Esophagus squamous epithelium (tissue), 5 donors: ENCODE measurements at regions not wholly inside any gene's neighbourhood (a gene's known extent, or its start where the extent isn't known, plus 50 kb on each side); places are given as distances from the start of the nearest gene placed in this dataset.

Source experiments
- DNase-seq: peaks from one replicate; lab custom pipeline; 2025; lab: John Stamatoyannopoulos, UW
- H3K27ac ChIP-seq, 4 donors: fragments of 200-600 bp; sonication (generic); one replicate each; pipeline ENCODE4 v1.5.1; 2016 to 2019; ENCODE audit warnings: mild to moderate bottlenecking in 1 of 4
- H3K27me3 ChIP-seq, 4 donors: fragments of 200-600 bp; sonication (generic); 1 replicate in 3 of 4; 2 replicates in 1 of 4; pipeline versions ENCODE4 v1.5.1 to v1.6.0; 2017 to 2021; ENCODE audit warnings: antibody characterized with exemption in 1 of 4
- H3K36me3 ChIP-seq, 3 donors: fragments of 200-600 bp; sonication (generic); one replicate each; pipeline ENCODE4 v1.5.1; 2016 to 2019
- H3K4me1 ChIP-seq, 3 donors: fragments of 200-600 bp; sonication (generic); one replicate each; pipeline ENCODE4 v1.5.1; 2017 to 2019
- H3K4me3 ChIP-seq, 4 donors: fragments of 200-600 bp; sonication (generic); 1 replicate in 3 of 4; 2 replicates in 1 of 4; pipeline ENCODE4 v1.5.1; 2016 to 2019; ENCODE audit warnings: mild to moderate bottlenecking in 2 of 4, moderate library complexity in 1 of 4
- H3K9me3 ChIP-seq, 3 donors: fragments of 200-600 bp; sonication (generic); one replicate each; pipeline ENCODE4 v1.5.1; 2016 to 2019
- CTCF ChIP-seq, 6 experiments: fragments of 450-650 bp in 4 of 6; fragments of 200-600 bp in 2 of 6; sonication (generic) in 2 of 6; IDR thresholded peaks; one replicate each; pipeline ENCODE4 v1.5.1; 2016 to 2019; ENCODE audit warnings: antibody characterized with exemption in 6 of 6, mild to moderate bottlenecking in 4 of 6, moderate library complexity in 4 of 6
- POLR2A ChIP-seq, 4 donors: fragments of 450-650 bp; IDR thresholded peaks; one replicate each; pipeline ENCODE4 v1.6.1; 2017; ENCODE audit warnings: antibody characterized with exemption in 4 of 4, mild to moderate bottlenecking in 4 of 4, moderate library complexity in 3 of 4
- WGBS, 2 donors: methylation state at CpG; one replicate each; pipeline ENCODE4 v1.1.5; 2018; 5-methylcytosine and 5-hydroxymethylcytosine counted together
- intact Hi-C: fragments of 100-400 bp; cut with DNase I; formaldehyde crosslinking; loops from one replicate; pipeline ENCODE4 v1.15.0; 2022
- donor health status: DM: yes; HTN: yes; CAD: no.

DNA sequence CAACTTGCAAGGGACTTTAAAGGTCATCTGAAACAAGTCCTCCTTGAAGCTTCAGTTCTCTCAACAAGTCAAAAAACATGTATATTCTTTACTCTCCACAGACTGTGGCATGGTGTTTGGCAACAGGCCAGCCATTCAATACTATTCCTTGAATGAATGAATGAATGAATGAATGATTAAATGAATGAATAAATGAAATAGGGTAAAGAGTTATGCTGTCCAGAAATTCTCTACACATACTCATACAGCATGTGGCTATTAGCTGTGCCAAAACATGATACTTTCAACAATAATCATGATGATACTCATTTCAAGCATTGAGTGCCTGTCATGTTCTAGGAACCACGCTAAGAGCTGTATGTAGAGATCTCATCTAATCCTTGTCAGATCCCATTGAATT is 356.1 kb downstream of the BARHL2 start:
- Histone ChIP-seq H3K4me3 (no peak overlapping the region), H3K9me3 (no peaks in the 10 kb centered on the region), H3K27me3 (peaks cover 0 to 7% (median 0%) of the 10 kb centered on the region in 4 donors), H3K36me3 (no peaks in the 10 kb centered on the region), H3K4me1 (no peaks in the 10 kb centered on the region), H3K27ac (no peak overlapping the region)
- 62 to 90% methylated on average over 1 of the region's 1 CpG for WGBS, 2 donors
- no peak for DNase-seq
- TF ChIP-seq POLR2A (IDR thresholded peaks at IDR 0.05) (no peak), CTCF (IDR thresholded peaks at IDR 0.05) (no peak)
- intact Hi-C loops: no loop called here

DNA sequence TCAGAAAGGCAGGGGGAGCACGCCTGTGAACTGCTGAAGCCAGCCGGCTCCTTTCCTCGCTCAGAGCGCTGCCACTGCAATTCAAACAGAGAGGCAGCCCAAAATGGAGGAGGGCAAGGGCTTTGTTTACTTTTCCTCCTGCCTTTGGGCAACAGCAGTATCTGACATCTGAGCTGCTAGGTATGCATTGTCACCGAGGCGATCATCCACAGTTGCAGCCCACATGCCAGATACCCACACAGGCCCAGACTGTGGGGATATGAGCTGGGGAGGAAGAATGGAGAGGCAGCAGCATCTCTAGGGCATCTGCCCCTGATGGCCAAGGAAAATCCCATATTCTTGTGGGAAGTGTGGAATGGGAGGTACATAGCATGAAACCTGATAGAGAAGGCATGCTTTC is 357.1 kb downstream of the BARHL2 start:
- WGBS, 2 donors: 33 to 89% methylated on average over 1 to 6 of the region's 6 CpGs
- intact Hi-C loops: no loop called here

GRCh38 chr1:90358448-90358847 is 358.7 kb downstream of the BARHL2 start:
- H3K27ac ChIP-seq: no peak overlapping the region
- 75 to 86% methylated on average over 2 of the region's 2 CpGs for WGBS, 2 donors
- H3K36me3 ChIP-seq: no peaks in the 10 kb centered on the region
- intact Hi-C loops: no loop called here
- H3K4me1 ChIP-seq: no peaks in the 10 kb centered on the region
- H3K4me3 ChIP-seq: no peak overlapping the region
- TF ChIP-seq CTCF (IDR thresholded peaks at IDR 0.05) (no peak), POLR2A (IDR thresholded peaks at IDR 0.05) (no peak)
- DNase-seq: no peak
- H3K9me3 ChIP-seq: no peaks in the 10 kb centered on the region
- H3K27me3 ChIP-seq: peaks cover 0 to 16% (median 0%) of the 10 kb centered on the region in 4 donors

More for the DNA sequence above, 357.1 kb downstream of the BARHL2 start:
- Histone ChIP-seq H3K4me1 (no peaks in the 10 kb centered on the region), H3K4me3 (no peak overlapping the region), H3K27me3 (peaks cover 0 to 11% (median 0%) of the 10 kb centered on the region in 4 donors), H3K9me3 (no peaks in the 10 kb centered on the region), H3K27ac (no peak overlapping the region), H3K36me3 (no peaks in the 10 kb centered on the region)
- TF ChIP-seq CTCF (IDR thresholded peaks at IDR 0.05) (no peak), POLR2A (IDR thresholded peaks at IDR 0.05) (no peak)
- no peak for DNase-seq

DNA sequence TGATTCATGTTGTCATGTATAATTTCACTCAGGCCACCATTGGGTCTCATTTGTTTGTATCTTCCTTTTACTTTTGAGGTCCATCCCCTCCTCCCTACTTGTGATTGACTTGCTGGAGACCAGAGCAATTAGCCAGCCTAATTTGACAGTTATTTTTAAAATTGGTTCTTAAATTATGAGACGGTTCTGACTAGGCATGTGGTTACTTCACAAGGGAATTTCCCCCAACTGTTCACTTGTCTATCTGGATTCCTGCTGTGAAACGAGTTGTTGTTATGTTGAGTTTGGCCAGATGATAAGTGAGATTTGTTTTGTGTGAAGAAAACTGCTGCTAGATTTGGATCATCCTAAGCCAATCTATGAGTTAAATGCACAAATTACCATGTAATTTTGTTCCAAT is 359.1 kb downstream of the BARHL2 start:
- intact Hi-C loops: no loop called here
- no peak for DNase-seq
- Histone ChIP-seq H3K27ac (no peak overlapping the region), H3K27me3 (peaks cover 0 to 16% (median 0%) of the 10 kb centered on the region in 4 donors), H3K4me3 (no peak overlapping the region), H3K36me3 (no peaks in the 10 kb centered on the region), H3K4me1 (no peaks in the 10 kb centered on the region), H3K9me3 (no peaks in the 10 kb centered on the region)
- TF ChIP-seq CTCF (IDR thresholded peaks at IDR 0.05) (no peak), POLR2A (IDR thresholded peaks at IDR 0.05) (no peak)
- 0 to 15% methylated on average over 2 of the region's 2 CpGs for WGBS, 2 donors

GRCh38 chr1:90356991-90357390 is 360.1 kb downstream of the BARHL2 start:
- peaks cover 0 to 16% (median 0%) of the 10 kb centered on the region in 4 donors for H3K27me3 ChIP-seq
- H3K9me3 ChIP-seq: no peaks in the 10 kb centered on the region
- intact Hi-C loops: no loop called here
- H3K36me3 ChIP-seq: no peaks in the 10 kb centered on the region
- DNase-seq: no peak
- no peak overlapping the region for H3K4me3 ChIP-seq
- WGBS, 2 donors: 67% methylated on average over 4 of the region's 4 CpGs
- TF ChIP-seq CTCF (IDR thresholded peaks at IDR 0.05) (no peak), POLR2A (IDR thresholded peaks at IDR 0.05) (no peak)
- H3K27ac ChIP-seq: no peak overlapping the region
- H3K4me1 ChIP-seq: no peaks in the 10 kb centered on the region
